ENCODE measurements at regions not wholly inside any gene's neighbourhood (a gene's known extent, or its start where the extent isn't known, plus 50 kb on each side); places are given as distances from the start of the nearest gene placed in this dataset.

DNA sequence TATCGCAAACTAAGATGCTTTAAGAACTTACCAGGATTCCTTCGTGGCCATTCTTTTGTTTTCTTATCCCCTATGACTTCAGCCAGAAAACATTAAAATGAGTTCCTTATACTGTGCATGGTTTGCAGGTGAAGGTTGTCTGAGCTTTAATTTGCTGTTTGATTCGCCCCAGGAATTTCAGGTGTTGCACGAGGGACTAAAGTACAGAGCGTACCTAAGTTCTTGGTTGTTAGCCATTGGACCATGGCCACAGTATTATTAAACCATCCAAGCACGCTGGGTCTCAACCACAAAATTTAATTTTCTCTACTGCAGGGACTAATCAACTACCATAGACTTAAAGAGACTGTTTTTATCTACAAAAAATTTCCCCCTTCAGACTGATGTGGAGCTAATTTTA is 208.4 kb upstream of the MPDZ start:
- TF ChIP-seq CTCF (IDR thresholded peaks at IDR 0.05; ENCODE audit: insufficient read depth, low read length) (no peak), REST (IDR thresholded peaks at IDR 0.05; ENCODE audit: insufficient replicate concordance, low read depth) (no peak), GABPA (IDR thresholded peaks at IDR 0.05; ENCODE audit: low read depth) (no peak), POLR2AphosphoS5 (IDR thresholded peaks at IDR 0.05; ENCODE audit: low read depth) (no peak), SPI1 (IDR thresholded peaks at IDR 0.05; ENCODE audit: borderline replicate concordance, low read depth) (no peak)
